Astrocyte (in vitro differentiated cells and primary cell): ENCODE measurements at regions not wholly inside any gene's neighbourhood (a gene's known extent, or its start where the extent isn't known, plus 50 kb on each side); places are given as distances from the start of the nearest gene placed in this dataset.

Source experiments
- DNase-seq: peaks from one replicate; pipeline ENCODE4 v3.0.0-alpha.2; 2010; ENCODE audit warnings: low read depth
- FAIRE-seq: peaks from 2 replicates; lab custom pipeline; 2011; peaks lifted over from hg19 to GRCh38; lab: Jason Lieb, UNC
- H2AFZ ChIP-seq: 2 replicates; pipeline ENCODE4 v1.6.0; 2012; ENCODE audit warnings: low read depth, low read length, inconsistent platforms
- H3K27ac ChIP-seq: 2 replicates; pipeline ENCODE4 v1.5.1; 2011; ENCODE audit warnings: low read depth, low read length, inconsistent platforms
- H3K27me3 ChIP-seq: 2 replicates; pipeline ENCODE4 v1.6.0; 2011; ENCODE audit warnings: low read length, inconsistent platforms; ENCODE audit not compliant: insufficient read depth
- H3K36me3 ChIP-seq: 2 replicates; pipeline ENCODE4 v1.5.1; 2011; ENCODE audit warnings: low read length, inconsistent platforms; ENCODE audit not compliant: insufficient read depth
- H3K4me1 ChIP-seq: 2 replicates; pipeline ENCODE4 v1.5.1; 2011; ENCODE audit warnings: low read length, inconsistent platforms; ENCODE audit not compliant: insufficient read depth
- H3K4me2 ChIP-seq: 2 replicates; pipeline ENCODE4 v1.6.0; 2012; ENCODE audit warnings: low read length, inconsistent platforms
- H3K4me3 ChIP-seq: 2 replicates; pipeline ENCODE4 v1.5.1; 2011; ENCODE audit warnings: low read depth, mild to moderate bottlenecking, low read length, inconsistent platforms; ENCODE audit not compliant: insufficient read depth
- H3K79me2 ChIP-seq: 2 replicates; pipeline ENCODE4 v1.6.0; 2012; ENCODE audit warnings: mild to moderate bottlenecking, low read length, inconsistent platforms; ENCODE audit not compliant: insufficient read depth
- H3K9ac ChIP-seq: 2 replicates; pipeline ENCODE4 v1.6.0; 2012; ENCODE audit warnings: mild to moderate bottlenecking, low read length, inconsistent platforms
- H3K9me3 ChIP-seq: 2 replicates; pipeline ENCODE4 v1.5.1; 2012; ENCODE audit warnings: low read depth, mild to moderate bottlenecking, low read length, inconsistent platforms; ENCODE audit not compliant: insufficient read depth
- H4K20me1 ChIP-seq: 2 replicates; pipeline ENCODE4 v1.6.0; 2012; ENCODE audit warnings: low read length, inconsistent platforms; ENCODE audit not compliant: insufficient read depth
- H3K27ac Mint-ChIP-seq: one replicate; pipeline ENCODE4 v1.8.0; 2021; ENCODE audit warnings: mild to moderate bottlenecking, mixed read lengths; ENCODE audit not compliant: unreplicated experiment
- H3K27me3 Mint-ChIP-seq: one replicate; pipeline ENCODE4 v1.8.0; 2021; ENCODE audit warnings: low read depth, mixed read lengths; ENCODE audit not compliant: unreplicated experiment
- H3K36me3 Mint-ChIP-seq: one replicate; pipeline ENCODE4 v1.8.0; 2021; ENCODE audit warnings: low read depth, mixed read lengths; ENCODE audit not compliant: unreplicated experiment
- H3K4me1 Mint-ChIP-seq: one replicate; pipeline ENCODE4 v1.8.0; 2021; ENCODE audit warnings: low read depth, mixed read lengths; ENCODE audit not compliant: unreplicated experiment
- H3K4me3 Mint-ChIP-seq: one replicate; pipeline ENCODE4 v1.8.0; 2021; ENCODE audit warnings: mild to moderate bottlenecking, moderate library complexity, mixed read lengths; ENCODE audit not compliant: unreplicated experiment
- H3K9me3 Mint-ChIP-seq: one replicate; pipeline ENCODE4 v1.8.0; 2021; ENCODE audit warnings: mild to moderate bottlenecking, mixed read lengths; ENCODE audit not compliant: unreplicated experiment
- EZH2 ChIP-seq: IDR thresholded peaks from 2 replicates; pipeline ENCODE4 v1.6.1; 2012; ENCODE audit warnings: mild to moderate bottlenecking, low read length, inconsistent platforms; ENCODE audit not compliant: insufficient read depth
- TF ChIP-seq, protein P1 (sequence below): IDR thresholded peaks from 2 replicates; pipeline ENCODE4 v1.5.1; 2011; ENCODE audit warnings: low read depth, mild to moderate bottlenecking, inconsistent platforms, low read length, moderate library complexity; ENCODE audit not compliant: insufficient read depth

- Histone ChIP-seq H3K9ac (peak overlapping the region; percentile 55), H3K27me3 (peaks cover 8% of the 10 kb centered on the region), H3K4me1 (peaks cover 6% of the 10 kb centered on the region), H3K4me3 (peak overlapping the region; percentile 57), H3K36me3 (no peaks in the 10 kb centered on the region), H3K79me2 (no peaks in the 10 kb centered on the region), H3K27ac (no peak overlapping the region), H3K9me3 (peaks cover 8% of the 10 kb centered on the region), H2AFZ (peak overlapping the region; percentile 75), H4K20me1 (no peaks in the 10 kb centered on the region), H3K4me2 (peak overlapping the region; percentile 88)
- Mint-ChIP-seq H3K27me3 (peaks cover 27% of the 10 kb centered on the region), H3K9me3 (peaks cover 4% of the 10 kb centered on the region), H3K4me3 (peak overlapping the region; percentile 74), H3K36me3 (no peaks in the 10 kb centered on the region), H3K4me1 (peaks cover 2% of the 10 kb centered on the region), H3K27ac (no peak overlapping the region)
- FAIRE-seq = no peak
- DNase-seq = peak; percentile 82
- no peak for TF ChIP-seq EZH2
- TF ChIP-seq, protein P1, sequence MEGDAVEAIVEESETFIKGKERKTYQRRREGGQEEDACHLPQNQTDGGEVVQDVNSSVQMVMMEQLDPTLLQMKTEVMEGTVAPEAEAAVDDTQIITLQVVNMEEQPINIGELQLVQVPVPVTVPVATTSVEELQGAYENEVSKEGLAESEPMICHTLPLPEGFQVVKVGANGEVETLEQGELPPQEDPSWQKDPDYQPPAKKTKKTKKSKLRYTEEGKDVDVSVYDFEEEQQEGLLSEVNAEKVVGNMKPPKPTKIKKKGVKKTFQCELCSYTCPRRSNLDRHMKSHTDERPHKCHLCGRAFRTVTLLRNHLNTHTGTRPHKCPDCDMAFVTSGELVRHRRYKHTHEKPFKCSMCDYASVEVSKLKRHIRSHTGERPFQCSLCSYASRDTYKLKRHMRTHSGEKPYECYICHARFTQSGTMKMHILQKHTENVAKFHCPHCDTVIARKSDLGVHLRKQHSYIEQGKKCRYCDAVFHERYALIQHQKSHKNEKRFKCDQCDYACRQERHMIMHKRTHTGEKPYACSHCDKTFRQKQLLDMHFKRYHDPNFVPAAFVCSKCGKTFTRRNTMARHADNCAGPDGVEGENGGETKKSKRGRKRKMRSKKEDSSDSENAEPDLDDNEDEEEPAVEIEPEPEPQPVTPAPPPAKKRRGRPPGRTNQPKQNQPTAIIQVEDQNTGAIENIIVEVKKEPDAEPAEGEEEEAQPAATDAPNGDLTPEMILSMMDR = no peak
These were observed 95.3 kb downstream of the FOXD2 start for GRCh38 chr1:47532921-47533792.

DNA sequence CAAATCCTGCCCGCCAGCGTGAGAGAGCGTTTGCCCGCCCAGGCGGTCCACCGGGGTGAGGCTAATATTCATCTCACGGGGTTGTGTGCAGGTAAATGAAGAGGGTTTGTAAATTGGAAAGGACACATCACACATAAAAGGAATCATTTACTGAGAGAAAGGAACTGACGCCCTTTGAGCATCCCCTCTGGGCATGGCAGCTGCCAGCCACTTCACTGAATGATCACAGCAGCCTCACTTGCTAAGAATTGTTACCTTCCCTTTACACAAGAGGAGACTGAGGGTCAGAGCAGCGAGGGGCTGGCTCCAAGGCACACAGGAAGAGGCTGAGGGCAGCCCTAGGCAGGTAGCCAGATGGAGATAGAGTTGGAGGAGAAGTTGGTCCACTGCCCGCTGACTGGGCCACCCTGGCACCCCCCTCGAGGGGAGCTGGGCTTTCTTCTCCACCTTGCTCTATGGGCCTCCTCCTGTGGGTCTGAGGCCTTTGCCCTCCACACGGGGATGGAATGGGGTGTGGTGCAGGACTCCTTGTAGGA is 96.0 kb downstream of the FOXD2 start:
- FAIRE-seq (no peak), DNase-seq (no peak)
- H3K27ac ChIP-seq = no peak overlapping the region
- H3K4me1 ChIP-seq = peaks cover 6% of the 10 kb centered on the region
- Mint-ChIP-seq H3K27me3 (peaks cover 32% of the 10 kb centered on the region), H3K36me3 (no peaks in the 10 kb centered on the region), H3K4me1 (peaks cover 2% of the 10 kb centered on the region), H3K9me3 (peaks cover 8% of the 10 kb centered on the region), H3K4me3 (peak overlapping the region; percentile 74), H3K27ac (no peak overlapping the region)
- H4K20me1 ChIP-seq = no peaks in the 10 kb centered on the region
- H3K27me3 ChIP-seq = peaks cover 8% of the 10 kb centered on the region
- H3K9me3 ChIP-seq = peaks cover 8% of the 10 kb centered on the region
- peak overlapping the region; percentile 10 for H3K4me3 ChIP-seq
- H2AFZ ChIP-seq = peak overlapping the region; percentile 34
- peak overlapping the region; percentile 75 for H3K4me2 ChIP-seq
- no peaks in the 10 kb centered on the region for H3K36me3 ChIP-seq
- no peak for TF ChIP-seq EZH2
- TF ChIP-seq, protein P1 = no peak
- no peaks in the 10 kb centered on the region for H3K79me2 ChIP-seq
- no peak overlapping the region for H3K9ac ChIP-seq

- H3K4me3 ChIP-seq = no peak overlapping the region
- peaks cover 2% of the 10 kb centered on the region for H3K4me1 Mint-ChIP-seq
- H3K79me2 ChIP-seq = no peaks in the 10 kb centered on the region
- peak overlapping the region; percentile 47 for H3K4me3 Mint-ChIP-seq
- TF ChIP-seq, protein P1 = no peak
- TF ChIP-seq EZH2 = no peak
- peak overlapping the region; percentile 34 for H2AFZ ChIP-seq
- H3K27me3 Mint-ChIP-seq = peaks cover 32% of the 10 kb centered on the region
- H3K27ac ChIP-seq = no peak overlapping the region
- FAIRE-seq (no peak), DNase-seq (no peak)
- H3K4me1 ChIP-seq = peaks cover 6% of the 10 kb centered on the region
- peaks cover 4% of the 10 kb centered on the region for H3K9me3 ChIP-seq
- peaks cover 5% of the 10 kb centered on the region for H3K9me3 Mint-ChIP-seq
- H3K27me3 ChIP-seq = peaks cover 8% of the 10 kb centered on the region
- H3K27ac Mint-ChIP-seq = no peak overlapping the region
- H3K4me2 ChIP-seq = no peak overlapping the region
- no peaks in the 10 kb centered on the region for H3K36me3 Mint-ChIP-seq
- H3K36me3 ChIP-seq = no peaks in the 10 kb centered on the region
- no peak overlapping the region for H3K9ac ChIP-seq
- no peaks in the 10 kb centered on the region for H4K20me1 ChIP-seq
These were observed 96.6 kb downstream of the FOXD2 start for GRCh38 chr1:47534436-47534835.
